ENCODE measurements at regions not wholly inside any gene's neighbourhood (a gene's known extent, or its start where the extent isn't known, plus 50 kb on each side); places are given as distances from the start of the nearest gene placed in this dataset.
"Not testable (repeated sequence)": the region's sequence is repeated elsewhere in the genome, so short reads cannot be mapped to it uniquely, and the experiment has no call there.

GRCh38 chr2:239820836-239821693 lies 204.1 kb downstream of the NDUFA10 start:
- no peak for DNase-seq (ENCODE audit: extremely low read depth, low read depth)

DNA sequence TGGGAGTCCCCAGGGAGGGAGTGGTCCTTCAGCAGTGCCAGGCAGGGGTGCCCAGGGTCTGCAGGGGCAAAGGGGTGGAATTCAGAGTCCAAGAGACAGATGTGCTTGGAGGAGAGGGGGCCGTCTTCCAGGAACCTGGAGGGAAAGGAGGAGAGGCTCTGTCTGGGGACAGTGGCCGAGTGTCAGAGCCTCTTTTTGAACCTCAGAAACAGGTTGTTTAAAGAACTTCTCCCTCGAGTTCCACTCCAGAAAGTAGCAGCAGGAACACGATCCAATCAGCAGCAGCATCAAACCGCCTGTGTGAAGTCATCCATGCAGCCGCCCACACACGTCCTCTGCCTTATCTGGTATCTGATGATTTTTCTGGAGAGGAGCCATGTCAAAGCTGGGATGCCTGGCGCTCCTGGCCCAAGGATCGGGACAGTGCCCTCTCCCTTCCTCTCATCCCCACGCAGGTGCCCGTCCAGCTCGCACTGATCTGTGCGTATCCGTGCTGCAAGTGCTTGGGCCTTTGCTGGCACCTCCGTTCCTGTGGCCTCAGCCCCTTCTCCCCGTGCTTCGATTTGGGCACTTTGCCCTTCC lies 205.1 kb downstream of the NDUFA10 start:
- no peak for DNase-seq (ENCODE audit: extremely low read depth, low read depth)

- no peak for DNase-seq (ENCODE audit: extremely low read depth, low read depth)
Measured at GRCh38 chr2:239819091-239819973, 205.8 kb downstream of the NDUFA10 start.

GRCh38 chr2:239818531-239819011 lies 206.6 kb downstream of the NDUFA10 start:
- DNase-seq (ENCODE audit: extremely low read depth, low read depth): no peak

DNA sequence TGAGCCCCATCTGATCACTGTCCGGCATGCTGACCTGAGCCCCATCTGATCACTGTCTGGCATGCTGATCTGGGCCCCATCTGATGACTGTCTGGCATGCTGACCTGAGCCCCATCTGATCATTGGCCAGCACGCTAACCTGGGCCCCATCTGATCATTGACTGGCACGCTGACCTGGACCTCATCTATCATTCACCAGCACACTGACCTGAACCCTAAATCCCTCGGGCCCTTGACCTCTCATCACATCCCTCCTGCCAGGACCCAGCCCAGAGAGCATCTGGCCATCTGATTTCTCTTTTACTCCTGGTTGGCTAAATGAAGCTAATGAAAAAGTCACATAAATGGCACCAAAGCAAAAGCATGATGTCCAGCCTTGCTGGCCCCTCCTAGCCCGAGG lies 207.1 kb downstream of the NDUFA10 start:
- no peak for DNase-seq (ENCODE audit: extremely low read depth, low read depth)

DNA sequence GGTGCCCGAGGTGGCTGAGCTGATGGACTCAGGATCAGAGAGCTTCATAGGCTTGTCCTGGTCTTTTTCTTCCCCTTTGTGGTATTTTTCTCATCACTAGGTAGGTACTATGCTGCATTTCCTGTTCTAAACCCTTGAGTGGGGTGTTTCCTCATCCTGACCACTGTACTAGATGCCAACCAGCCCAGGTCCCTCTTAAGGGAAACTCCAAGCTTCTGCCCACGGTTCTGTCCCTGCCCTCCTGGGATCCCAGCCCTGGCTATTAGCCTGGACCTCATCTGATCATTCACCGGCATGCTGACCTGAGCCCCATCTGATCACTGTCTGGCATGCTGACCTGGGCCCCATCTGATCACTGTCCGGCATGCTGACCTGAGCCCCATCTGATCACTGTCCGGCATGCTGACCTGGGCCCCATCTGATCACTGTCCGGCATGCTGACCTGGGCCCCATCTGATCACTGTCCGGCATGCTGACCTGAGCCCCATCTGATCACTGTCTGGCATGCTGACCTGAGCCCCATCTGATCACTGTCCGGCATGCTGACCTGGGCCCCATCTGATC lies 207.6 kb downstream of the NDUFA10 start:
- DNase-seq (ENCODE audit: extremely low read depth, low read depth): not testable (repeated sequence)

- DNase-seq (ENCODE audit: extremely low read depth, low read depth): no peak
Measured at GRCh38 chr2:239816576-239817467, 208.3 kb downstream of the NDUFA10 start.

DNA sequence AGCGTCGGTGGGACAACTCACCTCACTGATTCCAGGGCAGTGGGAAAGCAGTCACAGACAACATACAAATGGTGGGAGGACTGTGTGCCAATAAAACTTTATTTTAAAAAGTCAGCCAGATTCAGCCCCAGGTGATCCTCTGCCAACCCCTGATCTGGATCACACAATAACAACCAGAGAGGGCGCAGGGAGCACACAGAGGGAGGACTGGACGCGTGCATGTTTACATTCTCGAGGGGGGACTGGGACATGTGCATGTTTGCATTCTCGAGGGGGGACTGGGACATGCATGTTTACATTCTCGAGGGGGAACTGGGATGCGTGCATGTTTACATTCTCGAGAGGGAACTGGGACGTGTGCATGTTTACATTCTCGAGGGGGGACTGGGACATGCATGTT lies 209.5 kb downstream of the NDUFA10 start:
- DNase-seq (ENCODE audit: extremely low read depth, low read depth): no peak

- DNase-seq (ENCODE audit: extremely low read depth, low read depth): no peak
Measured at GRCh38 chr2:239814861-239815601, 210.1 kb downstream of the NDUFA10 start.

GRCh38 chr2:239814116-239814860 lies 210.9 kb downstream of the NDUFA10 start:
- DNase-seq (ENCODE audit: extremely low read depth, low read depth): peak; percentile 36

GRCh38 chr2:239813261-239814115 lies 211.7 kb downstream of the NDUFA10 start:
- DNase-seq (ENCODE audit: extremely low read depth, low read depth): no peak

DNA sequence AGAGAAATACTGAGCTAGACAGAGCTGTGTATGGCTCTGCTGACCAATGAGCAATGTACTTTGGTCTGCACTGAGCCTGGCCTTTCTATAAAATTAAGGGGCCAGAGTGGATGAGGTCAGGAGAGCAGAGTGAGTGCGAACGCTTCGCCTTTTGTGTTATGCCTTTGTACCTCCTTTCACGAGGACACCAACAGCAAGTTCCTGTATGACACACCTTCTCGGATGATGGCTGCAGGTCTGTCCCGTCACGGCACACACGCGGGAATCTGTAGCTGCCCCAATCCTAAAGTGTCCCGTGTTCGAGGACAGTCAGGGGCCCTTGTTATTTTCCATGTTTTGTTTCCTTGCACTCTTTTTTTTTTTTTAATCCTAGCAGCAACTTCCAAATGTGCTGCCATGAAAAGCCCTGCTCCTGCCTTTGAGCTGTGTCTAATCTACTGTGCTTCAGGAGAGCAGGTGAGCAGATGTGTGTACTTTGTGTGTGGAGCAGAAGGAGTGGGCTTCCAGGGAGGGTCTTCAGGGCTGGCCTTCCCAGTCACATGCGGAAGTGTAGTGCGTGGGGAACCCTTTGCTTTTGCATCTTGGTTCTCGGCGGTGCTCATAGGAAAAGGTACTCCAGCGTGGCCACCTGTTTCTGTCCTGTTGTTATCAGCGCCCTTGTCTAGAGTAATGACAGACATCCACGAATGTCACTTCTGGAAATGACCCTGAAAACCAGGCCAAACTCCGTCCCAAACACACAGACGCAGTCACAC lies 213.2 kb downstream of the NDUFA10 start:
- DNase-seq (ENCODE audit: extremely low read depth, low read depth): no peak

DNA sequence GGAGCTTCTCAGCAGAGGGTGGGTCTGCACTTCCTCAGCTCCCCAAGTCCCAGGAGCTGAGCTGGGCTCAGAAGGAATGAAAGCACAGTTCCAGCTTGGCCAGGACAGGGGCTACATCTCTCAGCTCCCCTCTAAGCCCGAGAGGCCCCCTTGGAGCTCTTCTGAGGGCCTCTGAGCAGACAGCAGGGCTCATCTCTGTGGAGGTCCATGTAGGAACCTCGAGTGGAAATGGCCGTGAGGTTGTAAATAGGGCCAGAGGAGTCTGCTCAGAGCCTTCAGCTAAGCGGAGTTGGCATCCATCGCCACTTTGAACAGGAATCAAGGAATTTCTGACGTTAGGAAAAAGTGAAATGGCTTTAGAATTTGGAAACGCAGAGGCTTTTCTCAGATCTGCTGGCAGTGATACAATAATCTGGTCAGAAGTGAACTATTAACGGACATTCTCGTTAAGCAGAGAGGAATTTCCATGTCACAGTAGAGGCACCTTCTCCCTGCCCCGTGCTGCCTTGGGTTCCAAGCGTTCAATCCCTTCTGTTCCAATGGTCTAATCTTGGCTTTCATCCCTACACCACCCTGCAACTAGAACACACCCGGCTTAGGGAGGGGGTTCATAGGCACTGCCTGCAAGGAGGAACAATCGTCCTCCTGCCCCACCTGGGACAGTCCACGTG lies 213.9 kb downstream of the NDUFA10 start:
- no peak for DNase-seq (ENCODE audit: extremely low read depth, low read depth)

GRCh38 chr2:239809391-239809790 lies 215.8 kb downstream of the NDUFA10 start:
- DNase-seq (ENCODE audit: extremely low read depth, low read depth): no peak

- no peak for DNase-seq (ENCODE audit: extremely low read depth, low read depth)
Measured at GRCh38 chr2:239807568-239807967, 217.6 kb downstream of the NDUFA10 start.

GRCh38 chr2:239806758-239807434 lies 218.2 kb downstream of the NDUFA10 start:
- DNase-seq (ENCODE audit: extremely low read depth, low read depth): no peak
